ENCODE measurements at regions not wholly inside any gene's neighbourhood (a gene's known extent, or its start where the extent isn't known, plus 50 kb on each side); places are given as distances from the start of the nearest gene placed in this dataset.

GRCh38 chr11:123363556-123363955 is 66.5 kb upstream of the GRAMD1B start:
- no peak overlapping the region for H2AFZ ChIP-seq (ENCODE audit: low read length)
- H4K20me1 ChIP-seq (ENCODE audit: control insufficient read depth, extremely low read depth, insufficient read depth, low read length): no peaks in the 10 kb centered on the region
- no peak overlapping the region for H3K4me3 ChIP-seq (replicated peaks in 1 of 4; ENCODE audit: control extremely low read depth in 1 of 4, insufficient read depth in 1 of 4, low read depth in 3 of 4, low read length in 4 of 4)
- DNase-seq (ENCODE audit: low read depth in 2 of 2): no peak
- no peaks in the 10 kb centered on the region for H3K4me1 ChIP-seq (ENCODE audit: control insufficient read depth, extremely low read depth, insufficient read depth, low read length)
- H3K36me3 ChIP-seq (ENCODE audit: control insufficient read depth, insufficient read depth, low read length): no peaks in the 10 kb centered on the region
- peaks cover 25% of the 10 kb centered on the region for H3K27me3 ChIP-seq (ENCODE audit: control insufficient read depth, insufficient read depth, low read length)
- no peak for TF ChIP-seq EZH2 (IDR thresholded peaks at IDR 0.05; ENCODE audit: low read length, missing control alignments)
- TF ChIP-seq CTCF (conservative IDR thresholded peaks at IDR 0.05 in 1 of 2, IDR thresholded peaks at IDR 0.05 in 1 of 2; ENCODE audit: low read depth in 1 of 2, low read length in 2 of 2): no peak
- H3K27ac ChIP-seq (ENCODE audit: insufficient read depth, low read length): no peak overlapping the region
- no peaks in the 10 kb centered on the region for H3K9me3 ChIP-seq (ENCODE audit: control insufficient read depth, insufficient read depth, low read depth, low read length)
- H3K9ac ChIP-seq (ENCODE audit: insufficient read depth, low read length): no peak overlapping the region
- H3K79me2 ChIP-seq (ENCODE audit: control insufficient read depth, insufficient read depth, low read length): no peaks in the 10 kb centered on the region
- H3K4me2 ChIP-seq (ENCODE audit: extremely low read depth, insufficient read depth, low read length): no peak overlapping the region

GRCh38 chr11:123362941-123363340 is 67.1 kb upstream of the GRAMD1B start:
- H3K36me3 ChIP-seq (ENCODE audit: control insufficient read depth, insufficient read depth, low read length): no peaks in the 10 kb centered on the region
- no peaks in the 10 kb centered on the region for H4K20me1 ChIP-seq (ENCODE audit: control insufficient read depth, extremely low read depth, insufficient read depth, low read length)
- TF ChIP-seq CTCF (conservative IDR thresholded peaks at IDR 0.05 in 1 of 2, IDR thresholded peaks at IDR 0.05 in 1 of 2; ENCODE audit: low read depth in 1 of 2, low read length in 2 of 2): no peak
- TF ChIP-seq EZH2 (IDR thresholded peaks at IDR 0.05; ENCODE audit: low read length, missing control alignments): no peak
- no peak overlapping the region for H2AFZ ChIP-seq (ENCODE audit: low read length)
- H3K4me1 ChIP-seq (ENCODE audit: control insufficient read depth, extremely low read depth, insufficient read depth, low read length): no peaks in the 10 kb centered on the region
- H3K27me3 ChIP-seq (ENCODE audit: control insufficient read depth, insufficient read depth, low read length): peaks cover 30% of the 10 kb centered on the region
- H3K4me3 ChIP-seq (replicated peaks in 1 of 4; ENCODE audit: control extremely low read depth in 1 of 4, insufficient read depth in 1 of 4, low read depth in 3 of 4, low read length in 4 of 4): no peak overlapping the region
- no peak overlapping the region for H3K9ac ChIP-seq (ENCODE audit: insufficient read depth, low read length)
- no peak overlapping the region for H3K27ac ChIP-seq (ENCODE audit: insufficient read depth, low read length)
- H3K4me2 ChIP-seq (ENCODE audit: extremely low read depth, insufficient read depth, low read length): no peak overlapping the region
- no peak for DNase-seq (ENCODE audit: low read depth in 2 of 2)
- H3K79me2 ChIP-seq (ENCODE audit: control insufficient read depth, insufficient read depth, low read length): no peaks in the 10 kb centered on the region
- H3K9me3 ChIP-seq (ENCODE audit: control insufficient read depth, insufficient read depth, low read depth, low read length): no peaks in the 10 kb centered on the region

DNA sequence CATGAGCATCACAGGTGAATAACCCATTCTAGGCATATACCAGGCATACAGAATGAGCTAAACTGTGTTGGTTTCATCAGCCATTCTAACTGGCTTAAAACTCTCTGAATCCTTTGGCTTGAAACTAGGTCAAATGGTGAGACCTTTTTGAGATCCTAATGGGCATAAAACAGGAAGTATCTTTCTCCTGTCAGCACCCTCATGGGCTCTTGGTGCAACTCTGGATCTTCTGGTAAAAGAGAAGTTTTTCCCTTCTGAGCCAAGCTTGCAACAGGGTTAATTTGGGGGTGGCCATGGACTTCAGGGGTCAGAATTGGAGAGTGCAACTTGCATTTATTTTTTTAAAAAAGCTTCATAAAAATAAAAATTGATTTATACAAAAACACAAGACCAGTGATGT is 67.9 kb upstream of the GRAMD1B start:
- no peaks in the 10 kb centered on the region for H3K4me1 ChIP-seq (ENCODE audit: control insufficient read depth, extremely low read depth, insufficient read depth, low read length)
- DNase-seq (ENCODE audit: low read depth in 2 of 2): no peak
- no peak overlapping the region for H3K4me3 ChIP-seq (replicated peaks in 1 of 4; ENCODE audit: control extremely low read depth in 1 of 4, insufficient read depth in 1 of 4, low read depth in 3 of 4, low read length in 4 of 4)
- H3K36me3 ChIP-seq (ENCODE audit: control insufficient read depth, insufficient read depth, low read length): no peaks in the 10 kb centered on the region
- no peak overlapping the region for H2AFZ ChIP-seq (ENCODE audit: low read length)
- no peaks in the 10 kb centered on the region for H4K20me1 ChIP-seq (ENCODE audit: control insufficient read depth, extremely low read depth, insufficient read depth, low read length)
- H3K9me3 ChIP-seq (ENCODE audit: control insufficient read depth, insufficient read depth, low read depth, low read length): no peaks in the 10 kb centered on the region
- H3K4me2 ChIP-seq (ENCODE audit: extremely low read depth, insufficient read depth, low read length): no peak overlapping the region
- H3K9ac ChIP-seq (ENCODE audit: insufficient read depth, low read length): no peak overlapping the region
- TF ChIP-seq EZH2 (IDR thresholded peaks at IDR 0.05; ENCODE audit: low read length, missing control alignments): no peak
- no peak for TF ChIP-seq CTCF (conservative IDR thresholded peaks at IDR 0.05 in 1 of 2, IDR thresholded peaks at IDR 0.05 in 1 of 2; ENCODE audit: low read depth in 1 of 2, low read length in 2 of 2)
- no peaks in the 10 kb centered on the region for H3K79me2 ChIP-seq (ENCODE audit: control insufficient read depth, insufficient read depth, low read length)
- peaks cover 37% of the 10 kb centered on the region for H3K27me3 ChIP-seq (ENCODE audit: control insufficient read depth, insufficient read depth, low read length)
- no peak overlapping the region for H3K27ac ChIP-seq (ENCODE audit: insufficient read depth, low read length)

All from fibroblast of lung (primary cell).